ENCODE measurements at regions not wholly inside any gene's neighbourhood (a gene's known extent, or its start where the extent isn't known, plus 50 kb on each side); places are given as distances from the start of the nearest gene placed in this dataset.

DNA sequence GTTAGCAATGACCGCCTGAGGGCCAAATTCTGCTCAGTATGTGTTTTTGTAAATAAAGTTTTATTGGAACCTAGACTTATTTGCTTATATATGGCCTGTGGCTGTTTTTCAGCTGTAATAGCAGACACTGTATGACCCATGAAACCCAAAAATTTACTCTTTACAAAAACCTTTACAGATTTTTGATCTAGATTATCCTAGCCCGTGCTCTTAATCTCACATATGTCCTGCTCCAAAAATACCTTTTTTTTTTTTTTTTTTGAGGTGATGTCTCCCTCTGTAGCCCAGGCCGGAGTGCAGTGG, 148.0 kb upstream of the ZNF217 start:
- TF ChIP-seq, protein P1, sequence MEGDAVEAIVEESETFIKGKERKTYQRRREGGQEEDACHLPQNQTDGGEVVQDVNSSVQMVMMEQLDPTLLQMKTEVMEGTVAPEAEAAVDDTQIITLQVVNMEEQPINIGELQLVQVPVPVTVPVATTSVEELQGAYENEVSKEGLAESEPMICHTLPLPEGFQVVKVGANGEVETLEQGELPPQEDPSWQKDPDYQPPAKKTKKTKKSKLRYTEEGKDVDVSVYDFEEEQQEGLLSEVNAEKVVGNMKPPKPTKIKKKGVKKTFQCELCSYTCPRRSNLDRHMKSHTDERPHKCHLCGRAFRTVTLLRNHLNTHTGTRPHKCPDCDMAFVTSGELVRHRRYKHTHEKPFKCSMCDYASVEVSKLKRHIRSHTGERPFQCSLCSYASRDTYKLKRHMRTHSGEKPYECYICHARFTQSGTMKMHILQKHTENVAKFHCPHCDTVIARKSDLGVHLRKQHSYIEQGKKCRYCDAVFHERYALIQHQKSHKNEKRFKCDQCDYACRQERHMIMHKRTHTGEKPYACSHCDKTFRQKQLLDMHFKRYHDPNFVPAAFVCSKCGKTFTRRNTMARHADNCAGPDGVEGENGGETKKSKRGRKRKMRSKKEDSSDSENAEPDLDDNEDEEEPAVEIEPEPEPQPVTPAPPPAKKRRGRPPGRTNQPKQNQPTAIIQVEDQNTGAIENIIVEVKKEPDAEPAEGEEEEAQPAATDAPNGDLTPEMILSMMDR (IDR thresholded peaks at IDR 0.05): no peak
- TF ChIP-seq POLR2A (IDR thresholded peaks at IDR 0.05): no peak

All from adrenal gland (tissue), 5 donors.